Kidney tubule cell (primary cell): ENCODE measurements at regions not wholly inside any gene's neighbourhood (a gene's known extent, or its start where the extent isn't known, plus 50 kb on each side); places are given as distances from the start of the nearest gene placed in this dataset.
A peak's percentile ranks its signal among the peaks of the same experiment; 100 is the strongest.

Source experiments
- DNase-seq: peaks from one replicate; pipeline ENCODE4 v3.0.0-alpha.2; 2018; ENCODE audit warnings: low spot score

DNA sequence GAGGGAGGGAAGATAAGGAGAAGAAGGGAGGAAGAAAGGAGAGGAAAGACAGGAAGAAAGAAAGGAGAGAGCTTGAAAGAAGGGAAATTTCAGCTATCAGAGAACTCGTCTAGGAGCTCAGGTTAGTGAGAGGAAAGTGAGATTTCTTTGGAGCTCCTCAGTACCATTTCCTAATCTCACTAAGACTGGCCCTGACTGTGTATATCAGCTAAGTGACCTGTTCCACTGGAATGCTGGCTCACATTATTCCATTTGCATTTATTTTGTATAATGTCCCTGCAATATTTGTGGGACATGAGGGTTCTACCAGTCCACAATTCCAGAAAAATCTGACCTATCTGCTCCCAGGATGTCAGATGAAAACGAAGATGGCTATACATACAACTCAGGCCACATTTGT is 114.7 kb upstream of the CELF2 start:
- no peak for DNase-seq

DNA sequence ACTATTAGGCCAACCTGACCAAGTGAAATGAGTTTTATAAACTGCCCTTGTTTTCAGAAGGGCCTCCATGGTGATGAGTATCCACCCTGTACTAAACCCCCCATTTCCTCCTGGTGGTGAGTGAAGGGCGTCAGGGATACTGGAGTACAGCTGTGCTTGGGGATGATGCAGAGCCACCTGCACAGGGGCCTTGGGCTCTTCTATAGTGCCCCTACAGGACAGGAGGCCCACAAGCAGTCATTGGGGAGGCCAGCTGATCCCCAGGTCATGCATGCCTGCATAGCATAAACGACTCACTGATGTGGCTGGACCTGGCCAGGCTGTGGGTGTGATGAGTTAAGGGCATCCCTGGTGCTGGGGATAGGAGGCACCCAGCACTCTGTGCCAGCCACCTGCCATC is 114.1 kb upstream of the CELF2 start:
- peak; percentile 6 for DNase-seq

DNA sequence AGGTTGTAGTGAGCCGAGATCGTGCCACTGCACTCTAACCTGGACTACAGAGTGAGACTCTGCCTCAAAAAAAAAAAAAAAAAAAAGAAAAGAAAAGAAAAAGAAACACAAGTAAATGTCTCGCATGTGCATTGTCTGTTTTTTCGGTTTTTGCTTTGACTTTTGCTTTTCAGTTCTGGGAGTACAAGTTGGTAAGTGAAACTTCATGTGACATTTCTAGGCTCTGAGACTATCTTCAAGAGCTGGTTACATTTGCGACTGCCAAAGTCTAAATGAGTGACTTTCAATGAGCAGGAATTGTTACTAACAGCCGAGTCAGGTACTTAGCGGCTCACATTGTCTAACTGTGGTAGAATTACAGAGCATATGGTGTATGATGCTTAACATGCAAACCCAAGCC is 107.0 kb upstream of the CELF2 start:
- DNase-seq = peak; percentile 15

DNA sequence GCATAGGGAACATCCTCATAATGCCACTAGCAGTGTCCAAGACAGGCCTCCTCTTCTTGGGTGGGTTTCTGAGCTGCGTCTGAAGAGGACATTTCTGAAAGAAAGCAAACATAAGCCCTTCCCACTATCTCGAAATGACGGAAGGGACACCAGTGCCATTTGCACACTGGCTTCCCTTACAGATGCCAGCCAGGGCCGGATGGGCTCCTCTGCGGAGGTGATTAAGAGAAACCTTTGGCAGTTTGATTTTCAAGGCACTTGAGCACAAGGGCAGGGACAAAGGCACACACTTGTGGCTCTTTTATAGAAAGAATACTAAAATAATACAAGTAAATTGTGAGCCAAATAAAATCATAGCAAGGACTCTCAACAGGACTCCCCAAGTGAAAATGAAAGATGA is 106.6 kb upstream of the CELF2 start:
- DNase-seq = no peak

DNA sequence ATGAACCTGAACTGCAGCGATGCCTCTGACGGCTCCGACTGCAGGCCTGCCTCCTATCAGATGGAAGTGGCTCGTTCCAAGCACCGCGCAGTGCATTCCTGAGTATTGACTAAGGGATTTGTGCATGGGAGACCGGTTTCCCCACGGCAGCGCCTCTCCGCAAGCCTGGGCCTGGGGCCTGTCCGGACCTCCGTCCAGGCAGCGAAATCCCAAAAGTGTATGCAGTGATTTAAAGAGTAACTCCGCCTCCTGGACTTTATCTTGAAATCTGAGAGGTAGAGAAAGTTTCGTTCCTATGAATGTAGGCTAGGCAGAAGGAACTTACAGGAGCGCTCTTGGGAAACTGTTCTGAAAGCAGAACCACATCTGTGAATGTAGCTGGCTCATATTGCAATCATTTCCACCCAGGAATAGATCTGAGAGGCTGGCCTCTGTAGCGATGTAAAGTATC is 106.2 kb upstream of the CELF2 start:
- peak; percentile 96 for DNase-seq

DNA sequence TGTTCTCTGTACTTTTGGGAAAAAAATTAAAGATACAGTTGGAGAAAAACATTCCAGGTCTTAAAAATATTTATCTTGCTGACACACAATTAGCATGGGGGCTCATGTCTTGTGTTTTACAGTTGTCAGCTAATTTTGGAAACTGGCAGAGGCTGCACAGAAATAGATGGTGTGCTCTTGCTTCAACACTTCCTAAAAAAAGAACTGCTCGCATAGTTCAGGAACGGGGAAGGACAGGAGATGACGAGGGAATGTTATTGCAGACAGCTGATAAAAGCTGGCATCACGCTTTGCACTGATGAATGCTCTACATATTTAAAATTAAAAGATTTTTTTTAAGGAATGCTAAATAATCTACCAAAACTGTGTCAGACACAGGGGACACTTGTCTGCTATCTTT is 103.5 kb upstream of the CELF2 start:
- no peak for DNase-seq

DNA sequence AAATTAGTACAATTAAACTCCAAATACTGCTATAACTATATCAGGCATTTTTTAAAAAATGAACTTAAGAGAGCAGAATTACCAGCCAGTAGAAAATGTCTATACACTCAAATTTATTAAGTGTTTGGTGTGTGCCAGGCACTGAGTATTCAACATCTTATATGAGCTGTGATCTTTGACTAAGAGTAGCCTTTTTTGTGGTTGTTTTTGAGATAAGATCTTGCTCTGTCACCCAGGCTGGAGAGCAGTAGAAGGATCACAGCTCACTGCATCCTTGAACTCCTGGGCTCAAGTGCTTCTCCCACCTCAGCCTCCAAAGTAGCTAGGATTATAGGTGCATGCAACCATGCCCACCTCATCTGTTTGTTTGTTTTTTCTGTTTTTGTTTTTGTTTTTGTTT is 102.5 kb upstream of the CELF2 start:
- DNase-seq = no peak

DNA sequence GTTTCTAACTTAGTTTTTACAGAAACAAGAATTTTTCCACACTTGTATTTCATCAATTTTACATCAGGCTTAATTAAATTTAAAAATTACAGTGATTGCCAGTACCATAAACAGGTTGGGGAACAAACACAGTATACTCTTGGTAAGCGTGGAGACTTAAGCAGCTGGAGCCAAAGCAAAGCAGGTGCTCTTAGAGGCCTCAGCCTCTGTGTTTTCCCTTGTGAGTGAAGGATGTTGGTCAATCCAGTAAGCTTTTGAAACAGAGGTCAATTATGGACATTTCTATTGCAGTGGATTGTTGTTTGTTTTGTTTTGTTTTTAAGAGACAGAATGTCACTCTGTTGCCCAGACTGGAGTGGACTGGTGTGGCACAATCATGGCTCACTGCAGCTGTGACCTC is 100.6 kb upstream of the CELF2 start:
- DNase-seq = no peak

DNA sequence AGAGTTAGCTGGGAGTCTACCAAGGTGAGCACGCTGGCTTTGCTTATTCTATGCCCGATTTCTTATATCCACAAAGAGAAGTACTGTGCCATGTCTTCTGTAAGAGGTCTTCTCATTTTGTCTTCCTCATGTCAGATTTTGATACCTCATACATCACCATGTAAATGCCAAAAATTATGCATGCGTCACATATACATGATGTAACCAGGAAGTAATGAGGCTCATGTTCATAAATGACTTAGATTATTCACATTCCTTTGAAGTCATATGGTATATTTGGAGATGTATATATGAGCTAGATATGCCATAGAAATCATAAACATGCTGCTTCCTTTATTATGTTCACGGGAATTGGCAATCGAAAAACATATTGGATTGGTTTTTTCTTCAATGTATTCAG is 97.7 kb upstream of the CELF2 start:
- no peak for DNase-seq

DNA sequence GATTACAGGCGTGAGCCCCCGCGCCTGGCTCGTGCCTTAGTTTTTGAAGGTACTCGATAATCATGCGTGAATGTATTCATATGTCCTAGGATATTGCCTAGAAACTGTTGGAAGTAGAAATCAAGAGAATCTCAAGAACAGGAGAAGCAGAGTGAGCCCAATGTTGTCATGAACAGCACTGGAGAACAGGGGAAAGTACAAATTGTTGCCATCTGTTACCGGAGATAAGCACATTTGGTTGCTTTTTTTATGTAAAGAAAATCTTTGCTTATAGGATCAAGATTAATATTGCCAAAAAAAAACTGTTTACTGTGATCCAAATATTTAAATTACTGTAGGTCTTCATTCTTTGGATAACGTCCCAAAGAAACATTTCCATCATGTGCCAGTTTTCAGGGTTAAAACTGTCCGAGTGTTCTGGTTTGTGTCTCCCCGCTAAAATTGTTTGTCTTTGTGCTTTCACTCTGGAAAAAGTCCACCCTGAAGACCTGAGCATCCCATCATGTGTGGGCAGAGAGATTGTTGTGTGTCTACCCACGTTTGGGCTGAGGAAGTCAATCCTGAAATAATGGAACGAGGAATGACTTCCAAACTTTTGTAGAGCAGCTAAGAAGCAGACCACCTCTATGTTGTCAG is 95.7 kb upstream of the CELF2 start:
- DNase-seq = no peak

DNA sequence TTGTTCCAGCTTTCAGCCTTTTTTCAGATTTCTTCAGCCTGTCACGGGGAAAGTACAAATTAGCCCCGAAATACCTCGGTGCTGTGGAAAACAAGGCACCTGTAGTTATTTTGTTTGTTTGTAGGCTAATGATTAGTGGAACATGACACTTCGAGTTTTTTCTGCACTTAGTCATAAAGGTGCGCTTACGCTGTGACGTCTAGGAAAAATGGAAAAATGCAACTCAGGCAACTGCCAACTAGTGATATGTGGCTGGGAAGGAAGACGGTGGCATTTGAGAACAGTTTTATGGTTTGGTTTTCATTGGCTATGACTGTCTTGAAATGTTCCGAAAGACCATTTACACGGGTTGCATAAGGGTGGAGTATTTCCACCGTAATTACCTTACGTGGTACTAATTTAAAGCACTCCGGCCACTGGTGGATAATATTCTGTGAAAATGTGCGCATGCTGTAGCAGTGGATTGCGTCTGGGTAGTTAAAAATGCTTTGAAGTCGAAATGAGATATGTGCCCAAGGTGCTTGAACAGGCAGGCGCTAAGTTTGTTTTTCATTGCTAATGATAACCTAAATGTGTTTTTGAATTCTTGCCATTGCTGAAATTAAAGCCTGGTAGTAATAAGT is 94.5 kb upstream of the CELF2 start:
- DNase-seq = peak; percentile 13

DNA sequence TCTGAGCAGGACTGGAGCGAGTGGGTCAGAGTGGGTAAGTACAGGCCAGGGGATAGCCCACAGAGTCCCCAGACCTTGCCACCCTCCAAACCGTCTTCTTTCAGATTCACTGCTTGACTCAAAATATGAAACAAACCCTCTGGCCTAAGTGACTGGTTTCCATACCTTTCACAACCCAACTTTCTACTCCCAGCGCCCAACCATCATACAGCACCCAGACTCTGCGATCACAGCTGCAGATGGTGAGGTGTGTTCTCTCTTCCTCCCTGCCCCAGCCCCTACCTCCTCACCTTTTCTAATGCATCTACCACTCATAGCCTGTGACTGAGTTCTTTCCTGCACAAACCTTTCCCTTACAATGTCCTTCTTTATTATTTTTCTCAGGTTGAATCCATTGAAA is 92.0 kb upstream of the CELF2 start:
- no peak for DNase-seq

DNA sequence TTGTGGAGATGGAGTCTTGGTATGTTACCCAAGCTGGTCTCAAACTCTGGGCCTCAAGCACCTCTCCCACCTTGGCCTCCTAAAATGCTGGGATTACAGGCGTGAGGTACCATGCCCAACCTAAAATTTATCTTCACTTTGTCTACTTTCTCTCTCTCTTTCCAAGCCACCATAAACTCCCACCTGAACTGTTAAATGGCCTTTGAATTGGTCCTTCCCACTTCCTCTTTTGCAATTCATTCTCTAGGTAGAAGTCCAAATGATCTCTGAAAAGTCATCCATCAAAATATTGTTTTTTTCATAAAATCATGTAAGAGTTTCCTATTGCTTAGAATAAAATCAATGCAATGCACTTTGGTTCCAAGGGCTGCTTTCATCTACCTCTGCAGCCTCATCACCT is 90.1 kb upstream of the CELF2 start:
- no peak for DNase-seq

DNA sequence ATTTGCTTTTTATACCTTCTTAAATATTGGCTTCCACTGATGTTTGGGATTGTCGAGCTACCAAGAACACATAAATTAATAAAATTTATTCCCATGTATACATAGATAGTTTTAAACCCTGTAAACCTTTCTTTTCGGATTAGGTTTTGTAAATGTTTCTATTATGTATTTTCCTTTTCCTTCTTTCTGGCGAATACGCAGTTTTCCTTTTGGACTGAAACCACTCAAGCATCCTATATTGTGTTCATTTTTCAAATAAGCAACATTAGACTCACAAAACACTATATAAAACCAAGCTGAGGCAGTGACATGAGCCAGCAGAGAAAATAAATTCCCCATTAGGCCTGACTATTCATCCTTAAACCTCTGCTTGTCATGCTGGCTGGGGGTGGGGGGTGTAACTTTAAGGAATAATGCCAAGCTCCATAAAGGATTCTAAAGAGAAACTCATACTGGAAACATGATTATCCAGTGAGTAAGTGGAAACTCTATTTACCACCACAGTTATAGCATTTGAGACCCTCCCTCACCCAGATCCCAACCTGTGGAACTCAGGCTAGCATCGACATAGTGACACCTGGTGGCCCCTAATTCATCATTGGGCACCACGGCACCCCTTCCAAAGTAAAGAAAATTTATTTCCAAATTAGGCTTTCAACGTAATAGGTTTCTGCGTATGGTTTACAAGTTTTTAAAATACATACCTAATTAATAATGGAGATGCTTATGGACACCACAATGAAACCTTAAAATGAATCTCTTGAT is 86.5 kb upstream of the CELF2 start:
- DNase-seq = no peak

DNA sequence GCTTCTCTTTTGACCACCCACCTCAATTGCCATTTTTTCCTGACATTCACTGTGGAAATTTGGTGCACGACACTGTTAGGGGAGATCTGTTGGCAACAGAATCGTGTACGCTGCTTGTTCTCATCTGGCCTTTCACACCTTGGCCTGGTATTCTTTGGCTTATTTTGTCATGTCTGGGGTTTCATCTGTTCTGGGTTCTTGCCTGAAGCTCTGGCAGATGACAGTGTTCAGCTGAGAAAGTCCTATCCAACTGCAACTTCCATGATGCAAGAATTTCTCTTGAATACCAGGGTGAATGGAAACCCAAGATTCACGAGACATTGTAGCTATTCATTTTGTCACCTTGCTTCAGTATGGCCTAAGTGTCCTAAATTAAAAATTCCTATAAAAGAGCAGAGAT is 82.6 kb upstream of the CELF2 start:
- no peak for DNase-seq

DNA sequence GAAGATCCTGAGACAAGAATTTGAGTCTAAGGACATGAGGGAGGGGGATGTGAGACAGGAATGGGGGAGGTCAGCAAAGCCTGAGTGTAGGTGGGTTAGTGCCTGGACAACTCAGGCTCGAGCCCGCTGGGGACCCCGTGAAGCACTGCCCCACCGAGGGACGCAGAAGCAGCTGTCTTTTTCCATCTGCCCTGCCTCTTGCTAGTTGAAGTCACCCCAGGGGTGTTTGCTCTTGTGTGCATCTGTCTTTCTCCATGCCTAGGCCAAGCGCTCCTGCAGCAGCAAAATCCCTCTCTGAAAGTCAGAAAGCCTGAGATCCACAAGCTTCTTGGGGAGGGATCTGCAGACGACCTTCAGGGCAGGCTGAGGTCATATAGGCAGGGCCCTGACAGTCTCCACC is 79.0 kb upstream of the CELF2 start:
- no peak for DNase-seq

DNA sequence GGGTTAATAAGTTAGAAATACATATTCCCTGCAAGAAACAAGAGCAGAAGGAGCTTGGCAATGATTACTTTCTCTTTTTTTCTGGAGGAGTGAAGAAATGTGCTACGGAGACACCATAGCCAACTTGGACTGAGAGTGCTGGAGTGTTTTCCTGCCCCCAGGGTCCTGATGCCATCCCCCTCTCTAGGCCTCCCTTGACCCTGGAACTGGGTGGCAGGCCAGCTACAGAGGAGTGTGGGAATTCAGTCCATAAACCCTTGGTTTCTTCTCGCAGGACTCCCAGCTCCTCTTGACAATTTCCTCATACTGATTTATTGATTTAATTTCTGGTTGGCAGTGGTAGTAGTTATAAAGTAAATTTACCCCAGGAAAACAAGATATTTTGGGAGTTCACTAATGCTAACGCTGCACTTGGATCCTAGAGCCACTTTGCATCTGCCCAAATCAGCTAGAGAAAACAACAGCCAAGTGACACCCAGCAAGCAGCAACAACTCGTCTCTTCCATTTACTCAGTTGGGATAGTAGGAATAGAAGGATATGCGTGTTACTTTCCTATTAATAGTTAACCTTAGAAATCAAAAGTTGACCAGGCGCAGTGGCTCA is 76.4 kb upstream of the CELF2 start:
- DNase-seq = no peak

DNA sequence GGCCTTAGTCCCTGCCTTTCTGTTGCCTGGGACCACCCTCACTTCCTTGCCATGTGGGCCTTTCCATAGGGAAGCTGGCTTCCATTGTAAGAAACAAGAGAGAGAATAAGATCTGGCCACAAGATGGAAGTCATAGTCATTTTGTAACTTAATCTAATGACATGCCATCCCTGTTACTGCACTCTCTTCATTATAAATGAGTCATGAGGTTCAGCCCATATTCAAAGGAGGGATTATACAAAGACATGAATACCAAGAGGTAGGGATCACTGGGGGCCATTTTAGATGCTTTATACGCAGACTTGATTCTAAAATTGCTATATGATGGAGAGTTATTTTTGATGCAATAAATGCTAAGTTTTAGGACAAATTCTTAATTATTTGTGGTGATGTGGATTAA is 75.2 kb upstream of the CELF2 start:
- no peak for DNase-seq

DNA sequence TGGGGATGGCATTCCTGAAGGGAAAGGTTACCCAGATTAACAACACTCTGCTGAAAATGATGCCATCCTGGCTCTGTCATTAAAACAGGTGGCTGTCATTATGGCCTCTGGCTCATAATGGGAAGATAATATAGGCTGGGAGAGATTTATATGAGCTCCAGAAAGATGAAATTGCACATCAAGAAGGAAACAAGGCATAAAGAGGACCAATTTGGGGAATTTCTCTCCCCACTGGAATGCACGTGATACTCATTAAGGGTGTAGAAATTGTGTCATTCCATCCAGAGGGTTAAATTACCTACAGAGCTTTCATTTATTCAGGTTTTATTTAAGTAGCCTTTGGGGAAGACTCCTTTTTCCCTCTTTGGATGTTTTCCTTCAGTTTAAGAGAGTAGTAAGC is 71.6 kb upstream of the CELF2 start:
- no peak for DNase-seq

DNA sequence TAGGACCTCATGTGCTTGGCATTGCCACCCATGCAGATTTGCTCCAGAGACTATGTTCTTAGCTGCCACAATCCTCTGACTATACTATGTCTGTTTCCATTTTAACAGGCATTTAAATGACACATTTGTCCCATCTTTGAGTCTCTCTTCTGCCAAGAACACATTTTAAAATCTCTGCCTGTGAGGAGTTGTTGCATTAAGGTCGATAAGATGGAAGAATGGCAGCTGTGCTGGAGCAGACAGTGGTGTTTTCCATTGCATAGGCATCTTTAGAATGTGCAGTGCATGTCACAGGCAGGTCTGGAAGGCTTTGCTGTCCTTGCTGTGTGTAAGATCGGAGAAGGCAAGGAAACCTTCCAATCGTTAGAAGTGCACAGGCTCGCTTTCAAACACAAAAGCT is 70.9 kb upstream of the CELF2 start:
- DNase-seq = no peak

DNA sequence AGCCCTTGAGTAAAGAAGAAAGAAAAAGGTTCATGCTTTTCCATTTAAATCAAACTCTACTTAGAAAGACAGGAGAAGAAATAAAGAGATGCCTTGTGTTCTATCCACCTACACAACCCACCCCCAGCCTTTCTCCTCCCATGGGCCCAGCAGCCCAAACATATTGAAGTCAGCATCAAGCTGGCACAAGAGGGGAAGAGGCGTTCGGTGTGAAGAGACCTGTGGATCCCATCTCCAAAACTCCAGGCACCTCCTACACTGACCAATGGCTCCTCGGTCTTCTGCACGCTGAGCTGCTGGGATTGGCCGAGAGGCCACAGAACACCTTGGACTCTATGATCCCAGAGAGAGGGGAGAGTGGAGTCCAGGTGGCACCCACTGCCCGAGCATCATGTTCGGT is 66.0 kb upstream of the CELF2 start:
- no peak for DNase-seq

DNA sequence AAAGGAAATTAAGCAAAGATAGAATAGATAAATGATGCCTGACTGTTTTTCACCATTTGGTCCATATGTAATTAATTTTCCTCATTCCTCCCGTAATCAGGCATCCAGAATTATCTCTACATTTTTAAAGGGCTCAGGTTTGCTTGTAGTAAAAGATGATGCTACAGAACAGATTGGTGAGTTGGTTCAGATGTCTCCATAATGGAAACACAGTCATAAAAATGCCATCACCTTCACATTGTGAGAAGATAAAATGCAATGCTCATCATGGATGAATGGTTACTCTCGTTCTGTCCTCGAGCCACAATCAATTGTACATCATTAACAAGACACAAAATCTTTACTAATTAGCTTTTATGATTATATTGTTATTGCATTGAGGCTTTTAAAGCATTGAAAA is 64.9 kb upstream of the CELF2 start:
- DNase-seq = no peak
